Stimulated activated CD4-positive, alpha-beta T cell treated with anti-CD3 and anti-CD28 coated beads, Interleukin-15, amount 100 ng/mL, for 24 hours (primary cell): ENCODE measurements at regions not wholly inside any gene's neighbourhood (a gene's known extent, or its start where the extent isn't known, plus 50 kb on each side); places are given as distances from the start of the nearest gene placed in this dataset.
"Not testable (repeated sequence)": the region's sequence is repeated elsewhere in the genome, so short reads cannot be mapped to it uniquely, and the experiment has no call there.

Experiments
- DNase-seq: peaks from one replicate; pipeline ENCODE4 v3.0.0-alpha.2; 2020

- no peak for DNase-seq
Measured at GRCh38 chr1:79777481-79778219, 771.1 kb upstream of the ADGRL4 start.

- DNase-seq = no peak
Measured at GRCh38 chr1:79775402-79775801, 768.9 kb upstream of the ADGRL4 start.

GRCh38 chr1:79773385-79773784 is 766.9 kb upstream of the ADGRL4 start:
- no peak for DNase-seq

GRCh38 chr1:79762461-79762860 is 755.9 kb upstream of the ADGRL4 start:
- DNase-seq = no peak

GRCh38 chr1:79760531-79760930 is 754.0 kb upstream of the ADGRL4 start:
- no peak for DNase-seq

- no peak for DNase-seq
Measured at GRCh38 chr1:79749607-79750006, 743.1 kb upstream of the ADGRL4 start.

GRCh38 chr1:79745929-79746328 is 739.4 kb upstream of the ADGRL4 start:
- no peak for DNase-seq

GRCh38 chr1:79744746-79745145 is 738.2 kb upstream of the ADGRL4 start:
- DNase-seq = no peak

- no peak for DNase-seq
Measured at GRCh38 chr1:79741720-79742421, 735.3 kb upstream of the ADGRL4 start.

GRCh38 chr1:79738101-79738500 is 731.6 kb upstream of the ADGRL4 start:
- no peak for DNase-seq

- no peak for DNase-seq
Measured at GRCh38 chr1:79737193-79737592, 730.7 kb upstream of the ADGRL4 start.

- DNase-seq = no peak
Measured at GRCh38 chr1:79732950-79733349, 726.4 kb upstream of the ADGRL4 start.

GRCh38 chr1:79726911-79727310 is 720.4 kb upstream of the ADGRL4 start:
- no peak for DNase-seq

GRCh38 chr1:79726321-79726720 is 719.8 kb upstream of the ADGRL4 start:
- no peak for DNase-seq

- no peak for DNase-seq
Measured at GRCh38 chr1:79716447-79716846, 709.9 kb upstream of the ADGRL4 start.

GRCh38 chr1:79714664-79715063 is 708.1 kb upstream of the ADGRL4 start:
- no peak for DNase-seq

GRCh38 chr1:79711001-79711431 is 704.5 kb upstream of the ADGRL4 start:
- no peak for DNase-seq

GRCh38 chr1:79708646-79709265 is 702.2 kb upstream of the ADGRL4 start:
- DNase-seq = no peak

GRCh38 chr1:79705218-79705617 is 698.7 kb upstream of the ADGRL4 start:
- DNase-seq = no peak

GRCh38 chr1:79704067-79704466 is 697.5 kb upstream of the ADGRL4 start:
- DNase-seq = no peak

GRCh38 chr1:79702336-79702999 is 695.9 kb upstream of the ADGRL4 start:
- not testable (repeated sequence) for DNase-seq

GRCh38 chr1:79695138-79695537 is 688.6 kb upstream of the ADGRL4 start:
- DNase-seq = no peak

GRCh38 chr1:79694241-79694640 is 687.7 kb upstream of the ADGRL4 start:
- DNase-seq = no peak
